AG09319 (cell line): ENCODE measurements at regions not wholly inside any gene's neighbourhood (a gene's known extent, or its start where the extent isn't known, plus 50 kb on each side); places are given as distances from the start of the nearest gene placed in this dataset.

Source experiments
- DNase-seq: peaks from one replicate; pipeline ENCODE4 v3.0.0-alpha.2; 2010; ENCODE audit warnings: low read depth; ENCODE audit errors: extremely low read depth
- TF ChIP-seq, protein P1 (sequence below): IDR thresholded peaks from 2 replicates; pipeline ENCODE4 v1.5.1; 2011; ENCODE audit warnings: low read depth, mild to moderate bottlenecking, inconsistent platforms, low read length, moderate library complexity

DNA sequence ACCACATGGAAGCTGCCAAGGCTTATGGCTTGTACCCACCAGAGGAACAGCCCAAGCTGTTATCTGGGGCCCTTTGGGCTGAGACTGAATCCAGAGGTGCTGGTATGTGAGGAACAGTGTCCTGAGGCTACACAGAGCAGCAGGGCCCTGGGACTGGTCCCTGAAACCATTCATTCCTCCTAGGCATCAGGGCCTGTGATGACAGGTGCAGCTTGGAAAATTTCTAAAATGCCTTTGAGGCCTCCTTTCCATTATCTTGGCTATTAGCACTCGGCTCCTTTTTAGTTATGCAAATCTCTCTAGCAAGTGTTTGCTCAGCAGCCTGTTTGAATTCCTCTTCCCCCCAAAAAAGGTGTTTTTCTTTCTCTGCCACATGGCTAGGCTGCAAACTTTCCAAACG lies 1151.7 kb upstream of the LRRN3 start:
- TF ChIP-seq, protein P1, sequence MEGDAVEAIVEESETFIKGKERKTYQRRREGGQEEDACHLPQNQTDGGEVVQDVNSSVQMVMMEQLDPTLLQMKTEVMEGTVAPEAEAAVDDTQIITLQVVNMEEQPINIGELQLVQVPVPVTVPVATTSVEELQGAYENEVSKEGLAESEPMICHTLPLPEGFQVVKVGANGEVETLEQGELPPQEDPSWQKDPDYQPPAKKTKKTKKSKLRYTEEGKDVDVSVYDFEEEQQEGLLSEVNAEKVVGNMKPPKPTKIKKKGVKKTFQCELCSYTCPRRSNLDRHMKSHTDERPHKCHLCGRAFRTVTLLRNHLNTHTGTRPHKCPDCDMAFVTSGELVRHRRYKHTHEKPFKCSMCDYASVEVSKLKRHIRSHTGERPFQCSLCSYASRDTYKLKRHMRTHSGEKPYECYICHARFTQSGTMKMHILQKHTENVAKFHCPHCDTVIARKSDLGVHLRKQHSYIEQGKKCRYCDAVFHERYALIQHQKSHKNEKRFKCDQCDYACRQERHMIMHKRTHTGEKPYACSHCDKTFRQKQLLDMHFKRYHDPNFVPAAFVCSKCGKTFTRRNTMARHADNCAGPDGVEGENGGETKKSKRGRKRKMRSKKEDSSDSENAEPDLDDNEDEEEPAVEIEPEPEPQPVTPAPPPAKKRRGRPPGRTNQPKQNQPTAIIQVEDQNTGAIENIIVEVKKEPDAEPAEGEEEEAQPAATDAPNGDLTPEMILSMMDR: no peak
- no peak for DNase-seq

DNA sequence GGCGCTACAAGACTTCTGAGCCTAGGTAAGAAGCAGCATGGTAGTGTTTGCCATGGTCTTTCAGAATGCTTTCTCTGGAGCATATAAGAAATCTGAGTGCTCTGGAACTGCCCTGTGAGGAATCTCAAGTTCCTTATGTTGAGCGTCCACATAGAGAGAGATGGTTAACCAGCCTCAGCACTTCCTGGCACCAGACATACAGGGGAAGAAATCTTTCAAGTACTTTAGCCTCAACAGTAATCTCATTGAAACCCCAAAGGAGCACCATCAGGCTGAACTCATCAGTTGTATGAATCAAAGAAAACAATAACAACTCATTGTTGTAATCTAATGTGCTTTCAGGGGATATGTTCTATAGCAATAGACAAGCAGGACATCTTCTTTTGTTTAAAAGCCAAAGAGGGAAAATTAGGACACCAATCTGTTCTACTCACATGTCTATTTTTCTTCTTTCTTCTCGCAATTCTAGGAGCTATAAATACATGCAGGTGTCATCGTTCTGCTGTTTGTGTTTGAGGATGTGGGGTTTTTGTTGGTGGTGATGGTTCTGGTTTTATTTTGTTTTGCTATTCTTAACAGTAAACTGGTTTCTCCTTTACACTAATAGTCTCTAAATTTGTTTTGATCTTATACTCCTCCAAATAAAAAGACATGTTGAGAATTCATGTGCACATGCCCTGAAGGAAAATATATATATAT lies 1145.0 kb upstream of the LRRN3 start:
- TF ChIP-seq, protein P1: no peak

DNA sequence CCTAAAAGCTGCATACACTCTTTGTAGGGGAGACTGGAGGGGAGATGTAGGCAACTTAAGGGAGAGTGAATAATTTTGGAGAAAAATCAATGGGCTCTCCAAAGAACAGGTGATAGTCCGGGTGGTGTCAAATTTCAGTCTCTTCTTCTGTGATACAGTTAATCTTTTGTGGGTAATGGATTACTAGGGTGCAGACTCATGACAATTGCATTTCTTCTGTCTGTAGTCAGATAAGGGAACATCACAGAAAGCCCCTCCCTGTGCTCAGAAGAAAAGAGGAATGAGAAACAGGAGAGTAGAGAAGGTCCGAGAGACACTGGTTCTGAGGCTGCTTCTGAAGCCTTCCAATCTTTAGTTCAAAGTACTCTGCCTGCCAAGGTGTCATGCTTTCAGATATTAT lies 1140.7 kb upstream of the LRRN3 start:
- TF ChIP-seq, protein P1: no peak

More for the DNA sequence above, 1145.0 kb upstream of the LRRN3 start:
- DNase-seq: no peak

DNA sequence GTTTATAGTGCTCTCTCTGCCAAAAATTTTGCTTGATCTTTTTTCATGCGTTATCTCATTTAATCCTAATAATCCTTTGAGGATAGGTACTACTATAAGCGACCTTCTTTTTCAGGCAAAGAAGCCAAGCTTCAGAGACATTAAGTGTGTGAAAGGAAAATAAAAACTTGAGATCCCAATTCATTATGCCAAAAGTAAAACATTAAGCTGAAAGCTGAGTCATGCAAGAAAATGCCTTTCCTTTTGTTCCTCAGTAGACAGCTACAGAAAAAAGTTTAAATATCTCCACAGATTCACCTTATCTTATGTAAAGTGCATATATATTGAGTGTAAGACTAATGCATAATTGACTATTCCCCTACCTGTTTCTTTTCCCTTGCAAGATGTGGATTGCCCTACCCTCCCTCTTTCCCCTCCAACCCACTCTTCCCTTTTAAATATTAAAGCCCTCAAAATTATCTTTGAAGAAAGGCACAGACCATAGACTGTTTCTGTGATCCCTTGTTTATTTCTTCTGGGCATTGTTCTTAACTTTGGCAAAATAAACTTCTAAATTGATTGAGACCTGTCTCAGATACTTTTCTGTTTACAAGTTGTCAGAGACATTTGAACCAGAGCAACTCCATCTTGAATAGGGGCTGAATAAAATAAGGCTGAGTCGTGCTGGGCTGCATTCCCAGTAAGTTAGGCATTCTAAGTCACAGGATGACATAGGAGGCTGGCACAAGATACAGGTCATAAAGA lies 1139.9 kb upstream of the LRRN3 start:
- TF ChIP-seq, protein P1: no peak
- DNase-seq: no peak

More for the DNA sequence above, 1140.7 kb upstream of the LRRN3 start:
- DNase-seq: no peak

DNA sequence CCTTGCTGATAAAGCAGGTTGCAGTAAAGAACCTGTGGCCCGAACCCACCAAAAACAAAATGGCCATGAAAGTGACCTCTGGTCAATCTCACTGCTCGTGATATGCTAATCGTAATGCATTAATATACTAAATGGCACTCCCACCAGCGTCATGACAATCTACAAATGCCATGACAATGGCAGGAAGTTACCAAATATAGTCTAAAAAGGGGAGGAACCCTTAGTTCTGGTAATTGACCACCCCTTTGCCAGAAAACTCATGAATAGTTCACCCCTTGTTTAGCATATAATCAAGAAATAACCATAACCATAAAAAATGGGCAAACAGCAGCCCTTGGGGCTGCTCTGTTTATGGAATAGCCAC lies 1139.4 kb upstream of the LRRN3 start:
- TF ChIP-seq, protein P1: no peak

DNA sequence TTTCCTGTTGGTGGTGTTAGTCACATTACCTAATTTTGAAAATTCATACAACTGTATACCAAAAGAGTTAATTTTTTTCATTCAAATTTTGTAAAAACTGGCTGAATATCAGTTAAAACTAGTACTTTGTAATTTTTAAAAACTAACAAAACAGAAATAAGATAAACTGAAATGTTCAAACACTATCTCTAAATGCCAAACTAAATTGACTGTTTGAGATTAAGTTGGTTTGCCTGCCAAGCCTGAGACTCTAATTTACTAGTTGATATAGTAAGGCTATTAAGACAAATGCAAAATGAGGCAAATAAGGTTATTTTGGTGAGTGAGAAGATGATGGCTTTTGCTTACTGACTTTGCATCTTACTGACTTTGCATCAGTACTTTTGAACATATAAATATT lies 1134.9 kb upstream of the LRRN3 start:
- TF ChIP-seq, protein P1: no peak
- DNase-seq: no peak

More for the DNA sequence above, 1139.4 kb upstream of the LRRN3 start:
- DNase-seq: no peak

DNA sequence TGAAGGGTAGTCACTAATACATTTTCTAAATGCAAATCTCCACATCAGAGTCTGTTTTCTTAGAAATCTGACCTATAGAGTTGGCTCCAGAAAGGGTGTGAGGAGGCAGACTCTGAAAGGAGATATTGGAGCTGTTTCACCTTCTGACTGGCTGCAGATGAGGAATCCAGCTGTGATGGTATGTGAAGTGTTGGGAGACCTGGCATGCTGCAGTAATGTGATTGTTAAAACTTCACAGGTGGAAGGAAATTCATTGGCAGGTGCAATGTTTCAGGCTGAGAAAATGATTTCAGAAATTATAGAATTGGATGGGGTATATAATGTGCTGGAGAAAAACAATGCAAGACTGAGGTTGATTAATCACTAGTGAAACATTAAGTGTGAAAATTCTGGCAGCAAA lies 1134.0 kb upstream of the LRRN3 start:
- TF ChIP-seq, protein P1: no peak
- DNase-seq: no peak
